OCI-LY1 (cell line): ENCODE measurements at regions not wholly inside any gene's neighbourhood (a gene's known extent, or its start where the extent isn't known, plus 50 kb on each side); places are given as distances from the start of the nearest gene placed in this dataset.

Source experiments
- EZH2 ChIP-seq: fragments of 200-600 bp; sonication (generic), shearing (Covaris generic); IDR thresholded peaks from 2 replicates; pipeline ENCODE4 v1.8.0; 2017; ENCODE audit warnings: borderline replicate concordance, mixed run types, mild to moderate bottlenecking, antibody characterized with exemption, low read length, moderate library complexity, mixed read lengths
- TF ChIP-seq, protein P1 (sequence below): fragments of 200-600 bp; sonication (generic), shearing (Covaris generic); IDR thresholded peaks from 2 replicates; pipeline ENCODE4 v1.5.1; 2017; ENCODE audit warnings: mild to moderate bottlenecking, antibody characterized with exemption, low read length, moderate library complexity, mixed read lengths

DNA sequence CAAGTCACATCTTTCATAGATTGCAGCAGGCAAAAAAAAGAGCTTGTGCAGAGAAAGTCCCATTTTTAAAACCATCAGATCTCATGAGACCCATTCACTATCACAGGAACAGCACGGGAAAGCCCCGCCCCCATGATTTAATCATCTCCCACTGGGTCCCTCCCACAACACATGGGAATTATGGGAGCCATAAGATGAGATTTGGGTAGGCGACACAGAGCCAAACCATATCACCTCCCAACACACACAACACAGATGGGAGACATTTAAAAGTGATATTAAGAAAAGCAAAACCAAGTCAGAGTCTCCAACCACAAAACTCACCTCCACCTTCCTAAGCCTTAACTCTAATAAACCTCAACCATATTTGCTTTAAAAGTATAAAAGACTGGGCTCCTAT is 61.5 kb upstream of the TIAM1 start:
- TF ChIP-seq, protein P1, sequence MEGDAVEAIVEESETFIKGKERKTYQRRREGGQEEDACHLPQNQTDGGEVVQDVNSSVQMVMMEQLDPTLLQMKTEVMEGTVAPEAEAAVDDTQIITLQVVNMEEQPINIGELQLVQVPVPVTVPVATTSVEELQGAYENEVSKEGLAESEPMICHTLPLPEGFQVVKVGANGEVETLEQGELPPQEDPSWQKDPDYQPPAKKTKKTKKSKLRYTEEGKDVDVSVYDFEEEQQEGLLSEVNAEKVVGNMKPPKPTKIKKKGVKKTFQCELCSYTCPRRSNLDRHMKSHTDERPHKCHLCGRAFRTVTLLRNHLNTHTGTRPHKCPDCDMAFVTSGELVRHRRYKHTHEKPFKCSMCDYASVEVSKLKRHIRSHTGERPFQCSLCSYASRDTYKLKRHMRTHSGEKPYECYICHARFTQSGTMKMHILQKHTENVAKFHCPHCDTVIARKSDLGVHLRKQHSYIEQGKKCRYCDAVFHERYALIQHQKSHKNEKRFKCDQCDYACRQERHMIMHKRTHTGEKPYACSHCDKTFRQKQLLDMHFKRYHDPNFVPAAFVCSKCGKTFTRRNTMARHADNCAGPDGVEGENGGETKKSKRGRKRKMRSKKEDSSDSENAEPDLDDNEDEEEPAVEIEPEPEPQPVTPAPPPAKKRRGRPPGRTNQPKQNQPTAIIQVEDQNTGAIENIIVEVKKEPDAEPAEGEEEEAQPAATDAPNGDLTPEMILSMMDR = no peak
- no peak for TF ChIP-seq EZH2
